IPS-18c (cell line): ENCODE measurements at regions not wholly inside any gene's neighbourhood (a gene's known extent, or its start where the extent isn't known, plus 50 kb on each side); places are given as distances from the start of the nearest gene placed in this dataset.

Experiments
- H3K4me3 ChIP-seq: 2 replicates; pipeline ENCODE4 v1.7.0; 2013; ENCODE audit warnings: low read depth, mild to moderate bottlenecking, low read length, moderate library complexity; ENCODE audit not compliant: insufficient read depth
- H3K9me3 ChIP-seq: one replicate; pipeline ENCODE4 v1.6.1; 2013; ENCODE audit warnings: mild to moderate bottlenecking, low read length, moderate library complexity; ENCODE audit not compliant: control insufficient read depth, insufficient read depth

DNA sequence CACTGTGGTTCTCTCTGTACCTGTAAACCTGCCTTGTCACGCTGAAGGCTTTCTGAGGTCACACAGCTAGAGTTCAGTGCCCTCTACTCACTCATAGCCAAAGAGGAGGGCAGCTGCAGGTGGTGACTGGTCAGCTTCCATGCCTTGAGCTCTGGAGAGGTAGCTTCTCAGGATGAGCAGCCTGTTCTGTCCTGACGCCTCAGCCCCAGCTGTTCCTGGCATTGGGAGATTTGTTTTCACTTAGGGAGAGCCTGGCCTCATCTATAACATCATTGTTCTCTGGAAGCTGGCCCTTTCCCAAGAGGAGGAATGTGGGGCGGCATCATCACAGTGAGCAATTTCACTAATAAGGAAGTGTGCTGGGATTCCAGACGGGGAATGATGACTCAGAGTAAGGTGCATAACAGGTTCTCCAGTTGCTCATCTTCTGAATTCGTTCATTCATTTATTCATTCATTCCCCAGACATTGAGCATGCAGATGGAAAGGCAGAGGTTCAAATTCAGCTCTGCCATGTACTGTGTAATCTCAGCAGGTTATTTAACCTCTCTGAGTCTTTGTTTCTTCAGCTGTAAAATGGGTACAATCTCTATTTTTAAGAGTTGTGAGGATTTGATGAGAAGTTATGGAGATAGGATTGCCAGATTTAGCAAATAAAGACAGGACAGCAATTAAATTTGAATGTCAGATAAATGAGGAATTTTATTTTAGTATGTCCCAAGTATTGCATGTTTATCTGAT lies 255.8 kb upstream of the CRY1 start:
- peaks cover 7% of the 10 kb centered on the region for H3K9me3 ChIP-seq
- H3K4me3 ChIP-seq, result no peak overlapping the region

DNA sequence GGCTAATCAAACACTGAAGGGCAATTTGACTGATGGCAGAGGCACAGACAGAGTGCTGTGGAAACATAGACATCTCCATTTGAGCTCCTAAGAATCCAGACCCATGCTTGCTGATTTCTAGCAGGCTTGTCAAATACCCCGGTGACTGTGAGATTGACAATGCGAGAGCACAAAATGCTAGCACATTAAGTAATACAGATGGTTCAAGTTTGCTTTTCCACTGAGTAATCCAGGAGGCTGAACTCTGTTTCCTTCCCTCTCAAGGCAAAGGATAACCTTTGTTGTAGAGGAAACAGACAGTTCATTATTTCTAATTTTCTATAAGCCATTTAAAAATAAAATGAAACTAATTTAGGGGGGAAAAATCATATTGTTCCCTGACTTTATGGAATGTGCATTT lies 256.5 kb upstream of the CRY1 start:
- H3K9me3 ChIP-seq, result peaks cover 7% of the 10 kb centered on the region
- H3K4me3 ChIP-seq, result no peak overlapping the region

DNA sequence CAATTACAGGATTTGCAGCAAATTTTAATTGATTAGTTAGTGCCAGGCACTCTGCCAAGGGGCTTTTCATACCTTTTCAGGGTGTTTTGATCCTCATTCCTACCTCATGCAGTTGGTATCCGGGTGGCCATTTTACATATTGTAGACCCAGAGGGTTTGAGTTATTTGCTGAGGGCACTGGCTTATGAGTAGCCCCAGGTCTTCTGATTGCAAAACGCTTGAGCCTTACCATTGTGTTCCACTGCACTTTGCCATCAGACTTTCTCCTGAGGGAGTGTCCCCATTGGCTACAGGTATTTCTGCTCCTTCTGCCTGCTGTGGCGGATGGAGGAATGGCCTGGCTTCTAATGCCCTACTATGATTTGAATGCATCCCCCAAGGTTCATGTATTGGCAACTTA lies 257.8 kb upstream of the CRY1 start:
- H3K4me3 ChIP-seq, result no peak overlapping the region
- H3K9me3 ChIP-seq, result peaks cover 7% of the 10 kb centered on the region

DNA sequence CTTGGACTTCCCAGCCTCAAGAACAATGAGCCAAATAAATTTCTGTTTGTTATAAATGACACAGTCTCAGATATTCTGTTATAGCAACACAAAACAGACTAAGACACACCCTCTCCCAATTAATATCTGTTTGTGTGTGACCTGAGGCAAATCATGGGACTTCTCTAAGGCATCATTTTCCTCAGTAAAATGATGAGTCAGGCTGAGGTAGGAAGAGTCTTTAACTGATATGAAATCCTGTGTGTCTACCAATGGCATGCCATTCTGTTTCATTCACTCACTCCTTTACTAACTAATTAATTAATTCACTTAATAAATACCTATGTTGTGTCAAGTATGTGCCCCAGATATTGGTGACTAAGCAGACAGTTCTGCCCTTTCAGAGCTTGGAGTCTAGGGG lies 258.4 kb upstream of the CRY1 start:
- H3K4me3 ChIP-seq, result no peak overlapping the region
- H3K9me3 ChIP-seq, result peaks cover 7% of the 10 kb centered on the region

DNA sequence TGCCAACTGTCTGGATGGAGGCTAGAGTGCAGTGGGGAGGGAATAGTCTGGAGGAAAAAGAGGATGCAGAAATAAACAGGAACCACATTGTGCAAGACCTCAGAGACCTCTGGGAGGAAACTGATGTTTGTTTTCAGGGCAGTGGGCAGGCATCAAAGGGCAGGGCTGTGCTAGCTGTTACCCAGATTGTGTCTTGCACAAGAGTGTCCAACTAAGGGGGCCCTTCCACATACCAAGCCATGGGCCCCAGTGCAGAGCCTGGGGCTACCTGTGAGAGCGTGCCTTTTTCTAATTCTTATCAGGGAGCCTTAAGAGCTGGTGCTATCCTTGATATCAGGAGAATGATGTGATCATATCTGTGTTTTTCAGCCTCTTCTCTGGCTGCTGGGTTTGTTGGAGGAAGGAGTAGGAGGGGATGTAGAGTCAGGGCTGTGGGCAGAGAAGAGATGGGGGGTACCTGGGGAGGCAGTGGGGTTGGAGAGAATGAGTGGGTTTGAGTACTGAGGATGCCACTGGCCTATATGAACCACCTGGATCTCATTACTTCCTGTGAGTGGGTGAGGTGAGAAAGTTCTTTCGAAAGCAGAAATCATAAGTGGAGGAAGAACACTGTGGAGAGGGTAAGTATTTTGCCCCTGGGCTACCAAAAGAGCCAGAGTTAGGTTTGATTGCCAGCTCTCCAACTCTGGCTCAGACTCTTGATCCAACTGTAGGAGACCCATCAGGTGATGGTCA lies 259.2 kb upstream of the CRY1 start:
- peaks cover 7% of the 10 kb centered on the region for H3K9me3 ChIP-seq
- no peak overlapping the region for H3K4me3 ChIP-seq

DNA sequence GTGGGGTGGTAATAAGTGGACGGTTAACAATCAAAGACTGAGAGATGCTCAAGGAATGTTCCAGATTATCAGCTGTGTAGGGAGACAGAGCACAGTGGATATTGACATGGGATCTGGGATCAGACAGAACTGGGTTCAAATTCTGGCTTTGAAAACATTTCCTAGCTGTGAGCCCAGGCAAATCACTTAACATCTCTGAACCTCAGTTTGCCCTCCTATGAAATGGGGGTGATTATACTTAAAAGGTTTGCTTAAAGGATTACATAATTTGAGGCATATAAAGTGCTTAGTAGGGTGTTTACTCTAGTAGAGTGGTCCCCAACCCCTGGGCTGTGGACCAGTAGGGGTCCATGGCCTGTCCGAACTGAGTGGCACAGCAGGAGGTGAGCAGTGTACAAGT lies 260.0 kb upstream of the CRY1 start:
- Histone ChIP-seq H3K9me3 (peaks cover 7% of the 10 kb centered on the region), H3K4me3 (no peak overlapping the region)

DNA sequence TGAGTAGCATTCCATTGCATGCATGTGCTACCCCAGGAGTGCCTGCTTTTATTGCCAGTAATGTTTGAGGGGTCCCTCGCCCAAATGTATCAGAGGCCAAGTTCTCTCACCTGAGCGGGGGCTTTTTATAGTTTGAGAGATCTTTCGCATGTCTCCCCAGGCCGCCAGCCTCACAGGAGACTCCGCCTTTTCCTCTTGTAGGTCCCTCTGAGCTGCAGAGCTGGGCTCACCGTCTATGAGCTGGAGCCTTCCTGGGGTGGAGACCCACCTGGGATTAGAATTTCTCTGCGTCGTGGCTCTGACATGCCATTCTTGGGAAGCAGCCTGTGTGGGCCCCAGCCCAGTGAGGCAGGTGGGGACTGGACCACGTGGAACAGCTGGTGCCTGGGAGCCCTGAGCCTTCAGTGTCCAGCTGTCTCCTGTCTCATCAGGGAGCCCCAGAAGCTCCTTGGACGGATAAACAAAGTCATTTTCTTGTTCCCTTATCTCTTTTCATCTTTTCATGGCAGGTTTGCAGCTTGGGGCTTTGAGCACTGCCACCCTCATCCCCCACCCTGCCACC lies 261.7 kb upstream of the CRY1 start:
- Histone ChIP-seq H3K9me3 (peaks cover 7% of the 10 kb centered on the region), H3K4me3 (no peak overlapping the region)

DNA sequence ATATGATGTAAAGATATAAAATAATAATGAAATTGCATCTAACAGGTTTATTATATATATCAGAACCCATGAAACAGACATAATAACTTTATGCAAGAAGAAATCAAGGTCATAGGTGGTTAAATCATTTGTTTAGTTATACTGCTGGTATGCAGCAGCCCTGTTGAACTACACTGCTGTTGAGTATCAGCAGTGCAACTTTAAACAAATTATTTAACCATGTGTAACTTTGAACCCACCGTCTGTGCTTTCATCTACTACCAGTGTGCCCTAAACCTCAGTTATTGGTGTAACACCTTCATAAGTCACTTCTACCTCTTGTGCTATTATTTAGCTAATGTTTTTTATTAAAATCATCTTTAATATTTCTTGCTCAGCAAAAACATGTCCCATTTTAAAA lies 262.3 kb upstream of the CRY1 start:
- H3K9me3 ChIP-seq, result peaks cover 7% of the 10 kb centered on the region
- H3K4me3 ChIP-seq, result no peak overlapping the region

DNA sequence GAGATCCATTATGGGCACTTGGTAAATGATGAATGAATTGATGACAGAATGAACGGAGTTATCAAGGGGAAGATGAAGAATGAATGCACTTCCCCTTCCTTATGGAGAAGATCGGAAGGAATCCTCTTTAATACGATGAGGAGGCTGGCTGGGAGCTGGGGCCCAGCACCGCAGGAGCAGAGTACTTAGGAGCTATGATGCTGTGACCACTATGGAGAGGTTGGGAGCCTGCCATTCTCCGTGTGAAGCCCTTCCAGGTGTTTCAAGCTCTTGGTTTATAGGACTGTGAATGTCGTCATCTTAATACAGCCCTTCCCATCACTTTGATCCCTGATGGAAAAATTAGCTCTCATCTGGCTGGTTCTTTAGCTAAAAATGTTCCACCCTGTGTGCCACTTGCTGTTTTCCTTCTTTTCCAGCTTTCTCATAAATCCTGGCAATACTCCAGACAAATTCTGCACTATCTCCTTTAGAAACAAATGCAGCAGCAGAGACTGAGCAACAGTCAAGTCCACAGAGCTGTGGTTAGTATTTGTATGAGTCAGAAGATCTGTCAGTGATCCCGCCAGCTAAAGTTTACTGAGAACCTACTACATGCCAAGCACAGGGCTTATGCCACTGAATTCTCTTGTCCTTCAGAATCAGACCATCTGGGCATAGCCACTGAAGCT lies 263.1 kb upstream of the CRY1 start:
- peaks cover 7% of the 10 kb centered on the region for H3K9me3 ChIP-seq
- H3K4me3 ChIP-seq, result no peak overlapping the region

DNA sequence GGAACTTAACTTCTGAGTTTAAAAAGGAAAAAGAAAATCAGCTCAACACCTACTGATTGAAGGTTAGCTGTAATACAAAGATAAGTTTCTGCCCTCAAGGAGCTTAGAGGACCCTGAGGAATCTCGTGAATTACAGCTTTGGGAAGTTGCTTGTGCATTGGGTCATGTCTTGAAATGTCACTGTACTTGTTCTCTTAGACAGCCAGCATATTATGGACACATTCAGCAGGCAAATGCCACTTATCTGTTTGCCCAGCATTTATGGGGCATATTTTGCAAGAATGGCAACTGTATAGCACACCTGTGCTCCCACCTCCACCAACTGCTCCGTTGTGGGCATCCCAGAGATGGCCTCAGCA lies 263.6 kb upstream of the CRY1 start:
- Histone ChIP-seq H3K9me3 (peaks cover 7% of the 10 kb centered on the region), H3K4me3 (no peak overlapping the region)

DNA sequence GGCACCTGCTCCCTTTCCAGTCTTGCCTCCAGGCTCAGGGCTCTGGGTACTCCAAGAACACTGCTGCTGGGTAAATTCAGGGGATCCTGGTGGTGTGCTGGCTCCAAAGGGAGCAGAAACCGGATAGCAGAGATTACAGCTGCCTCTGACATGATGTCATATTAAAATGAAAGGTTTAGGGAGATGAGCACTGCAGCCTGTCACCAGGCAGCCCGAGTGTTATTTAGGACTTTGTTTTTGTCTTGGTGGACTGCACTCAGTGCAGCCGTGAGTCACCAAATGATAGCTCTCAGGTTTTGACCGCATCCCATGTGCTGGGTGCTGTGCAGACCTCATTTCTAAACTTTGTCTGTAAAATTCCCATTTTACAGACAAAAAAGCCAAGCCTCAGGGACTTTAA lies 266.0 kb upstream of the CRY1 start:
- Histone ChIP-seq H3K9me3 (no peaks in the 10 kb centered on the region), H3K4me3 (no peak overlapping the region)

DNA sequence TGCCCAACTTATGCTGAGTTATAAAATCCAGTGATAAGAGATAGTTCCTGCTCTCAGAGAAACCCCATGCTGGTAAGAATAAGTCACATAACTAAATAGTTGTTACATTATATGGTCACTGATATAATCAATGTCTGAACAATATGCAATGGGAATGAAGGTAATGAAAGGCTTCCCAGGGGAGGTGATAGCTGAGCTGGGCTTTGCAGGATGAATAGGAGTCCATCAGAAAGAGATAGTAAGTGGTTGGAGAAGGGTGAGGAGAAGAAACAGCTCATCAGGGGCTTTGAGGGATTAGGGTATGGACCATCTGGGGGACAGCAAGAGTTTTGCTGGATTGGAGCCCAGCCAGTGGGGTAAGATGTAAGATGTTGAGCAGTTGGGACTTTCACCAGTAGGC lies 266.7 kb upstream of the CRY1 start:
- Histone ChIP-seq H3K9me3 (no peaks in the 10 kb centered on the region), H3K4me3 (no peak overlapping the region)

DNA sequence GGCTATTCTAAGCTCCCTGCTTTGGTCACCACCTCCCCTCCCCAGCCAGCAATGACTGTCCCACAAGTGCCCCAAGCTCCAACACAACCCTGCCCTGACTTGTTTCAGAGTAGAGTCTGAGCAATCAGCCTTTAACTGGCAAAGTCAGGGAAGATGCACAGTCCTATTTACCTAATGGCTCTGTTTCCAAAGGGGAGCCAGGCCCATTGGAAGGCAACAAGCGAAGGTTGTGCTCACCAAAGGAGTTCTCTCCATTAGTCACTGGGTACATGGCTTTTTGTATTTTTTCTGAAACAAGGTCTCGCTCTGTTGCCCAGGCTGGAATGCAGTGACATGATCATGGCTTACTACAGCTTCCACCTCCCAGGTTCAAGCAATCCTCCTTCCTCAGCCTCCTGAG lies 267.1 kb upstream of the CRY1 start:
- H3K9me3 ChIP-seq, result no peaks in the 10 kb centered on the region
- H3K4me3 ChIP-seq, result no peak overlapping the region

DNA sequence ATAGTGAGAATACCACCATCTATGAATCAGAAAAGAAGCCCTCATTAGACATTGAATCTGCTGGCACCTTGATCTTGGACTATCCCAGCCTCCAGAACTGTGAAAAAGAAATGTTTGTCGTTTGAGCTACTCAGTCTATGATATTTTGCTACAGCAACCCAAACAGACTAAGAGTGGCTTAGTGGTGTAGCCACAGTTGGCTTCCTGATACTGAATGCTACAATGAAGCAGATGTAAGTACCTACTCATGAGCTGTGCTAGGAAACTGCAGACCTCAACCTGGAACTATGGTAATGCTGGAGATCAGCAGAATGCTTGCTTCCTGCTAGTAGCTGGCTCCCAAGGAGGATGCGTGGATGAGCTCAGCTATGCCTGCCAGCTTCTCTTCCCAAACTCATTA lies 268.6 kb upstream of the CRY1 start:
- H3K9me3 ChIP-seq, result no peaks in the 10 kb centered on the region
- H3K4me3 ChIP-seq, result no peak overlapping the region

DNA sequence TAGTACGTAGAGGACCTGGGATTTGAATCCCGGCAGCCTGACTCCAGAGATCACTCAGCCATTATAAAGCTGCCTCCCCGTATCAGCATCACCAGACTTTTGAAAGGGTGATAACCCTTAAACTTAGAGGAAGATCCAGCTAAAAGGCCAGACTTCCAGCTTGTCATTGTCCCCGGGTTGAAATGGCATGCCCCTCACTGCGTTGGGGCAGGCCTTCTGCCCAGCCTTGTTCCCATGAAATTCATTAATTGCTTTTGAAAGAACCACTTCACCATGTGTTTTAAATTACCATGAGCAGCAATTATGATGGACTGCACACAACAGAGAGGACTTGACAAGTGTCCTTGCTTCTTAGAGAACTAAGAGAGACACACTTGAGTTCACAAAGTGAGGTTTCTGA lies 269.6 kb upstream of the CRY1 start:
- no peak overlapping the region for H3K4me3 ChIP-seq
- no peaks in the 10 kb centered on the region for H3K9me3 ChIP-seq

DNA sequence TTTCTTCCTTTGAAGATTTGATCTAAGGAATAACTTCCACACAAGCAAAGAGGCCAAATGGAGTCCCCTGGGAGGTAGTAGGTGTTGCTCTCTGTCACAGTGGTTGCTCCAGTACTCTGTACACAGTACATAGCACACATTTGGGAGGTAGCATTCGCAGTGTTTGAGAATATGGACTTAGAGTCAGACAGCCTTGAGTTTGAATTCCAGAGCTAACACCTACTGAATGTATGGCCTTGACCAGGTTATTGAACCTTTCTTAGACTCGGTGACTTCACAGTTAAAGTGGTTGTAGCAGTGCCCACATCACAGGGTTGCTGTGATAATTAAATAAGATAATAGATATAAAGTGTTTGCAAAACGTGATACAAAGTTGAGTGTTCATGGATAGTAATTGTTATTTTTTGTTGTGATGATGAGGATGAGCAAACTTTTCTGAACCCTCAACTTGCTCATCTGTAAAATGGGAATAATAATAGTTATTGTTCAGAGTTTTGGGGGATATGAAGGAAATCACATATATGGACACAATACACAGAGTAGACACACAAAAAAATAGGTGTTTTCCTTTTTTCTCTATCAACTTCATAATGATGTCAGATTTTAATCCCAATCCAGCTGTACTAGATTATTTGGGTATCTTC lies 271.6 kb upstream of the CRY1 start:
- Histone ChIP-seq H3K4me3 (no peak overlapping the region), H3K9me3 (no peaks in the 10 kb centered on the region)

DNA sequence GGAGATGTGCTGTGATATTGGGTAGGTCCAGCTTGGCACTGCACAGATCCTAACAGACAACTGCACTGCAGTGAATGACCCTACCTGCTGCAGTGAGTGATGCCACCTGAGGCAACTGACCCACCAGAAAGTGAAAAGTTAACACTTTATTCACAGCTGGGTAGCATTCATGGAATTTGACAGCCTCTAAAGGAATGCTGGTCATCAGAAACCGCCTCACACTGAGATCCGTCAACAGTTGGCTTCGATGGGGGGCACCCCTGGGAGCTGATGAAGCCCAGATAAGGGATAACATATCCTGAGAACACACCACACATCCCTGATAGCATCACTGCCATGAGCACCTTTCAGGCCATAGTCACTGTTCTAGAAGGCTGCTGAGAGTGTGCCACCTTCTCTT lies 272.4 kb upstream of the CRY1 start:
- Histone ChIP-seq H3K4me3 (no peak overlapping the region), H3K9me3 (no peaks in the 10 kb centered on the region)

DNA sequence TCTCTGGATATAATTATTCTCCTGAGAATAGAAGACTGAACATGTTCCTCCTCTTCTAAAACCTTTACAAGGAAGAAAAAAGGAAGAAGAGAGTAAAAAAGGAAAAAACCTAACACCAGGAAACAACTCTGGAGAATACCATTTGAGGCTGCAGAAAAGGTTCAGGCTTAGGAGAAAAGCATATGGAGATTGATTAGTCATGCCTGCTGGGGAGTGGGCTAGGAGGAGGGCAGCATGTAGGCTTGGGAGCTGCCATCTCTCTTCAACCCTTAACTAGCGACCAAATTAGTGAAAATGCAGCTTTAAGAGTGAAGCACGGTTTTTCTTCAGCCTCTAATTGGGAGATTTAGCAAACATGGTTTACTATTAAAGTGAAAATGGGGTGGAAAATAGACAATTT lies 273.0 kb upstream of the CRY1 start:
- Histone ChIP-seq H3K4me3 (no peak overlapping the region), H3K9me3 (no peaks in the 10 kb centered on the region)
